Erythroblast (primary cell): ENCODE measurements at regions not wholly inside any gene's neighbourhood (a gene's known extent, or its start where the extent isn't known, plus 50 kb on each side); places are given as distances from the start of the nearest gene placed in this dataset.

ENCODE experiments used
- DNase-seq, 2 experiments: peaks; one replicate each; lab custom pipeline; 2025; lab: John Stamatoyannopoulos, UW
- GATA1 ChIP-seq: IDR thresholded peaks from 2 replicates; pipeline ENCODE4 v1.6.1; 2011; ENCODE audit warnings: low read depth, mild to moderate bottlenecking, control low read depth, low read length, moderate library complexity
- POLR2A ChIP-seq: IDR thresholded peaks from 2 replicates; pipeline ENCODE4 v1.6.1; 2011; ENCODE audit warnings: mild to moderate bottlenecking, low read length

DNA sequence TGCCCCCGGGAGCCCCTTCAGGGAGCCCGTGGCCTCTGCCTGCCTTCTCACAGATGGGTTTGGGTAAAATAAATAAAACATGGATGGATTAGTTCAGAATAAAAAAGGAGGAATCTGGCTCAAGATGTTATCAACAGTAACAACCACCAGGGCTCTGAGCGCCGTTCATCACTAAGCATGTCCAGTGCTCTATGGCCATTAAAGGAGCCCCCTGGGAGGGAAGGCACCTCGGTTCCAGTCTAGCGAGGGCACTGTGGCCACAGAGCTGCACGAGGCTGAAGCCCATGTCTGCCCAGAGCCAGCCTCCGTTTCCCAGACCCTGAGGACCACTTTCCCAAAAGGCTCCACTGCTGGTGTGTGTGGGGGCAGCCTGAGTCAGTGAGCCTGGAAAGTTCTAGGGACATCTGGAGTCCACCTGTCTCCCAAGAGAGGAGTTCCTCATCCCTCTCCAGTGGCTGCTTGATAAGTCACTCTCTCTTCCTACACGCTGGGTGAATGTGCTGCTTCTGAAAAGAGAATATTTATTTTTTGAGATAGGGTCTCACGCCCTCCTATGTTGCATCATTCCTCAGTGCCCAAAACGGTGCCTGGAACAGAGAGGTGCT, 614.6 kb downstream of the TBC1D22A start:
- no peak for DNase-seq

DNA sequence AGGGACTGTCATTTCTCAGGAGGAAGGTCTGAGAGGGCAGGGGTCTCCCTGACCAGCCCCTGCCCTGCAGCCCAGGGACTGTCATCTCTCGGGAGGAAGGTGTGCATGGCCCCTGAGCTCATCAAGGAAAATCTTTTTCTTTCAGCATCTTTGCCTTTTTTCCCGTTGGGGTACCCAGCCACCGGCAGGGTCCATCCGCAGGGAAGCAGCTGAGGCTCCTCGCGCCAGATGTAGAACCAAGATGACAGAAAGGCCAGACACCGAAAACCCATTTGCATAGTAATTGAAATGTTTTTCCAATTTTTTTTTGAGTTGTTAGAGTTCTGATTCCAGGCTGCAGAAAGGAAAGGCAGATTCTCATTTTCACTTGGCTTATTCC, 613.9 kb downstream of the TBC1D22A start:
- TF ChIP-seq POLR2A (no peak), GATA1 (no peak)
- no peak for DNase-seq

More for the DNA sequence above, 614.6 kb downstream of the TBC1D22A start:
- no peak for TF ChIP-seq GATA1
- TF ChIP-seq POLR2A = no peak

GRCh38 chr22:47375621-47376321, 613.3 kb downstream of the TBC1D22A start:
- TF ChIP-seq GATA1 = no peak
- no peak for TF ChIP-seq POLR2A
- DNase-seq = no peak

DNA sequence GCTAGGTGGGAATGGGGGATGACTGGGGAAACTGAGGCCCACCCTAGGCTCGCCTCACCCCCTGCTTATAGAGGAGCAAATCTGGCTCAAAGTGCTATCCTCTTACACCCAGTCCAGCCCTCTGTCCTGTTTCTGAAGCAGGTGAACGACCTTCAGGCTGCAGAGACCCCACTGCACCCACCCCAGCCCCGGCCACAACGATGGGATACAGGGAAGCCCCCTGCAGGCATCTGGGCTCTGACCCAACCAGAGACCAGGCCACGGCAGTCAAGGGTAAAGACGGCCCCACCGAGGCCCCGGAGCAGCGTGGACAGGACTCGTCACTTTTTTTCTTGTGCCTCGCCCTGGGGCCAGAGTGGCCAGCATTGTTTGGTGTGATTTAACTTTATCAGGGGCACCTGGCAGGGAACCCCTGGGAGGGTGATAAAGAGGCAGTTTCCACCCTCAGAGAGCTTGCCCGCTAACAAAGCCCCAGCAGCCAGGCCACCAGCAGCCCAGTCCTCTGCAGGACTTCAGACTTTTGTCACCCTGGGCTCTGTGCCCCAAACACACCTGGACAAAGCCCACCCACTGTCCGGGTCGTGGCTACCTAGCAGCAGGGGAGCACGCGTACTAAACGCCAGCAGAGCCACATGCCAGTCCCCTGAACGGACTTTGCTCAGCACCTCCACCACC, 612.6 kb downstream of the TBC1D22A start:
- TF ChIP-seq POLR2A (no peak), GATA1 (no peak)
- DNase-seq = no peak

DNA sequence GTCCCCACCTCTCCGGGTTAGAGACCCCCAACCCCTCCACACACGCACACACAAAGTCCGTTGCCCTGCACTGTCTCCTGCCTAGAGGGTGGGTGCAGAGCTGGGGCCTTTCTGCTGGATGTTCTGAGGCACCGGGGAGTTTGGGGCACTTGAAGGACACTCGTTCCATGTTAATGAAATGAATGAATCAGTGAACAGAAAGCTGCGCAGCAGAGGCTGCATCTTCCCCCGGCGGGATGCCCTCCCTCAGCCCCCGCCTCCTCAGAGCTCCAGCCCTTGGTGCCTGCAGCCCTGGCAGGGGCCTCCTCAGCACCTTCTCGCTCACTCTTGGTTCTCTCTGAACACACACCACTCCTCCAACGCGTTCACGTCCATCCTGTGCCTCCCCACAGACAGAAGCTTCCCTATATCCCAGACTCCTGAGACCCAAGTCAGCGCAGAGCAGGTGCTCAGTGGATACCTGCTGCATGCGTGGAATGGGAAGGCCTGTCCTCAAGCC, 611.9 kb downstream of the TBC1D22A start:
- TF ChIP-seq GATA1 (no peak), POLR2A (no peak)
- no peak for DNase-seq

DNA sequence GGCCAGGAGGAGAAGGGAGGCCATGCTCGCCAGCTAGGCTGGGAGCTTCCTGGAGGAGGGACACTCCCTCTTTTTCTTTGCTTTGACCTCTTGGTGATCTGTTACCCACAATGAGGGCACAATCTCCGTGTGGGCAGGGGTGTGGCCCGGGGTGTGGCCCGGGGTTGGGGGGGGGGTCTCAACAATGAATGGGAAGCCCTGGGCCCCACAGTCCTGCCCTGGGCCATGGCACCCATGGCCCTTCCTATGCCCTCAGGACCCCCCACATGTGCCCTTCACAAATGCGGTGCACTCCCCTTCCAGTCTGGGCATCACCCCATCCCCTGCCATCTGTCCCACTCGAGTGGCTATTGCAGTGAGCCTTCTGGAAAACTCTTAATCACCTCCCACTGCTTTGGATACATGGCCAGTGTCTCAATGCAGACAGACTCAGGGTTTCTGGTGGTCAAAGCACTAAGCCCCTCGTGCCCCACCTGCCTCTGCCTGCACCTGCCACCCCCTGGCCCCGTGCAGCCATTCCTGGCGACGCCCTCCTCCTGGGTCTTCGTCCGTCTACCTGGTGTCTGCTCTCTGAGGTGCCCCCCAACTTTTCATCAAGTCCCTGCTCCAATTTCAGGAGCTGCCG, 611.3 kb downstream of the TBC1D22A start:
- TF ChIP-seq GATA1 = no peak
- no peak for TF ChIP-seq POLR2A
- no peak for DNase-seq

DNA sequence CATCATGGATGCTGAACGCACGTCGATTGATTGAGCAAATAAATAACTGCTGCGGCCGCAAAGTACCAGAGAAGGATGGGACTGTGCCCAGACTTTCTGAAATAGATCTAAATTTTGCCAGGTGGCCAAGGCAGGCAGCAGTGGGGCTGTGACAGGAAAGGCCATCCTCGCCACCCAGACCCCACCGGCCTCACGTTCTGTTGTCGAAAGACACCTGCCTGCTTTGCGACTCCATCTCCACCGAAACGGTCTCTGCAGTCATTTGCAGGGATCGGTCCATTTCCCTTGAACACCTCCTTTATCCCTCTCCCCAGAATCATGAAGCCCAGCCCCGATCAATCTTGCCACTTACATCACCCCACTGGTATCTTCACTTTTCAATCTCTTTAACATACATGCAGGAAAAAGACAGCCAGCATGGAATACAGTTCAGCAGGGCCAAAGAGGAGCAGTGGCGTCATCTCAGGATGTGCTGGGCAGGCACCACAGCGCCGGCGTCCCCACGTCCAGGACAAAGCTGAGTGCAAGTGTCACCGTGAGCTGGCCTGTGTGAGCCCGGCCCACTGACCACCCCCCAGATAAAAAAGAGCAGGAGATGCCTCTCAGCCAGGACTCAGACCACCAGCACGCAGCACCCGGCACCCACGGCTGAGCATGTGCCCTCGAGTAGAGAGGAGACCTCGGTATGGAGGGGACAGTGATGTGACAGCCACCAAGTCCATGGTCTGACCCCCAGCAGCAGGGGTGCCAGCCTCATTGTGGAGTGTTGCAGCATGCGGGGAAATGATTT, 610.3 kb downstream of the TBC1D22A start:
- no peak for TF ChIP-seq POLR2A
- TF ChIP-seq GATA1 = no peak
- DNase-seq = no peak

GRCh38 chr22:47372111-47372581, 609.7 kb downstream of the TBC1D22A start:
- TF ChIP-seq GATA1 (no peak), POLR2A (no peak)

GRCh38 chr22:47371263-47372090, 609.0 kb downstream of the TBC1D22A start:
- DNase-seq = no peak
- TF ChIP-seq GATA1 (no peak), POLR2A (no peak)

More at GRCh38 chr22:47372111-47372581, 609.7 kb downstream of the TBC1D22A start:
- DNase-seq = no peak

- no peak for TF ChIP-seq GATA1
- no peak for TF ChIP-seq POLR2A
- DNase-seq = no peak
Measured at GRCh38 chr22:47370448-47371262, 608.2 kb downstream of the TBC1D22A start.

- no peak for DNase-seq
- TF ChIP-seq GATA1 (no peak), POLR2A (no peak)
Measured at GRCh38 chr22:47369431-47370015, 607.1 kb downstream of the TBC1D22A start.

GRCh38 chr22:47369020-47369419, 606.6 kb downstream of the TBC1D22A start:
- TF ChIP-seq GATA1 (no peak), POLR2A (no peak)
- DNase-seq = no peak
